CD14-positive monocyte (primary cell): ENCODE measurements at regions not wholly inside any gene's neighbourhood (a gene's known extent, or its start where the extent isn't known, plus 50 kb on each side); places are given as distances from the start of the nearest gene placed in this dataset.

Experiments
- DNase-seq, 3 donors: peaks; one replicate each; pipeline ENCODE4 v3.0.0-alpha.2; 2011 to 2022
- H2AFZ ChIP-seq: 2 replicates; pipeline ENCODE4 v1.6.0; 2012; ENCODE audit warnings: mild to moderate bottlenecking, low read depth, low read length, inconsistent platforms; ENCODE audit not compliant: insufficient read depth, poor library complexity, severe bottlenecking
- H3K27ac ChIP-seq, 2 donors: 1 replicate in 1 of 2; 2 replicates in 1 of 2; pipeline ENCODE4 v1.5.1; 2012 to 2013; ENCODE audit warnings: low read length in 2 of 2, control low read depth in 1 of 2, inconsistent platforms in 1 of 2, low read depth in 1 of 2, mild to moderate bottlenecking in 1 of 2
- H3K27me3 ChIP-seq, 2 donors: one replicate each; pipeline versions ENCODE4 v1.6.0 to v1.6.1; 2011 to 2013; ENCODE audit warnings: low read length in 2 of 2; ENCODE audit not compliant: control insufficient read depth in 2 of 2, insufficient read depth in 2 of 2
- H3K36me3 ChIP-seq, 2 donors: replicated peaks in 1 of 2; 1 replicate in 1 of 2; 2 replicates in 1 of 2; pipeline versions ENCODE4 v1.5.1 to v1.6.1; 2012 to 2013; ENCODE audit warnings: low read length in 2 of 2, control low read depth in 1 of 2, inconsistent platforms in 1 of 2, mild to moderate bottlenecking in 1 of 2; ENCODE audit not compliant: insufficient read depth in 2 of 2, control insufficient read depth in 1 of 2
- H3K4me1 ChIP-seq, 2 donors: 1 replicate in 1 of 2; 2 replicates in 1 of 2; pipeline versions ENCODE4 v1.5.1 to v1.6.1; 2012 to 2013; ENCODE audit warnings: low read length in 2 of 2, control low read depth in 1 of 2, inconsistent platforms in 1 of 2, mild to moderate bottlenecking in 1 of 2, moderate library complexity in 1 of 2; ENCODE audit not compliant: insufficient read depth in 2 of 2, control insufficient read depth in 1 of 2
- H3K4me2 ChIP-seq: replicated peaks from 2 replicates; pipeline ENCODE3; 2012; ENCODE audit warnings: low read length, moderate library complexity, mild to moderate bottlenecking; ENCODE audit not compliant: poor library complexity, severe bottlenecking; ENCODE audit errors: extremely low read depth
- H3K4me3 ChIP-seq, 3 experiments: fragments of 200-600 bp in 1 of 3; sonication (generic) in 1 of 3; replicated peaks in 1 of 3; 1 replicate in 2 of 3; 2 replicates in 1 of 3; pipeline ENCODE4 v1.5.1; 2011 to 2013; ENCODE audit warnings: low read length in 3 of 3, mild to moderate bottlenecking in 3 of 3, control low read depth in 2 of 3, low read depth in 2 of 3, inconsistent platforms in 1 of 3, moderate library complexity in 1 of 3
- H3K79me2 ChIP-seq: 2 replicates; pipeline ENCODE4 v1.6.0; 2012; ENCODE audit warnings: mild to moderate bottlenecking, control low read depth, inconsistent platforms, low read length, moderate library complexity; ENCODE audit not compliant: insufficient read depth
- H3K9ac ChIP-seq: 2 replicates; pipeline ENCODE4 v1.6.0; 2017; ENCODE audit warnings: low read length, mild to moderate bottlenecking; ENCODE audit not compliant: insufficient read depth, poor library complexity, severe bottlenecking
- H3K9me3 ChIP-seq, 2 donors: replicated peaks in 1 of 2; 1 replicate in 1 of 2; 2 replicates in 1 of 2; pipeline versions ENCODE4 v1.5.1 to v1.6.1; 2012 to 2013; ENCODE audit warnings: low read length in 2 of 2, control low read depth in 1 of 2; ENCODE audit not compliant: control insufficient read depth in 1 of 2, insufficient read depth in 1 of 2
- H4K20me1 ChIP-seq: 2 replicates; pipeline ENCODE4 v1.6.0; 2012; ENCODE audit warnings: mild to moderate bottlenecking, low read length, control low read depth, moderate library complexity; ENCODE audit not compliant: insufficient read depth
- H3K27ac Mint-ChIP-seq, 7 donors: one replicate each; pipeline ENCODE4 v1.8.0; 2020; ENCODE audit warnings: mild to moderate bottlenecking in 7 of 7, mixed read lengths in 7 of 7, moderate library complexity in 6 of 7, inconsistent platforms in 2 of 7
- H3K27me3 Mint-ChIP-seq, 3 donors: one replicate each; pipeline ENCODE4 v1.8.0; 2021 to 2022; ENCODE audit warnings: low read depth in 3 of 3, mild to moderate bottlenecking in 3 of 3, mixed read lengths in 3 of 3, moderate library complexity in 3 of 3, inconsistent platforms in 1 of 3
- H3K36me3 Mint-ChIP-seq, 2 donors: one replicate each; pipeline ENCODE4 v1.8.0; 2020; ENCODE audit warnings: mixed read lengths in 2 of 2, inconsistent platforms in 1 of 2, mild to moderate bottlenecking in 1 of 2
- H3K4me1 Mint-ChIP-seq: one replicate; pipeline ENCODE4 v1.8.0; 2020; ENCODE audit warnings: mild to moderate bottlenecking, mixed read lengths
- H3K4me3 Mint-ChIP-seq, 2 donors: one replicate each; pipeline ENCODE4 v1.8.0; 2020; ENCODE audit warnings: mild to moderate bottlenecking in 2 of 2, mixed read lengths in 2 of 2, moderate library complexity in 1 of 2
- H3K9me3 Mint-ChIP-seq, 7 donors: one replicate each; pipeline ENCODE4 v1.8.0; 2020 to 2022; ENCODE audit warnings: mixed read lengths in 7 of 7, mild to moderate bottlenecking in 6 of 7, moderate library complexity in 6 of 7, inconsistent platforms in 2 of 7
- WGBS: methylation state at CpG from one replicate; pipeline ENCODE4 v1.1.5; 2013; ENCODE audit warnings: missing lambda C conversion rate; ENCODE audit not compliant: insufficient coverage; 5-methylcytosine and 5-hydroxymethylcytosine counted together
- intact Hi-C, 2 donors: fragments of 100-400 bp; cut with micrococcal nuclease; formaldehyde crosslinking; loops; one replicate each; pipeline versions ENCODE4 v1.15.0 to v1.15.1; 2023
- TF ChIP-seq, protein P1 (sequence below): fragments of 200-600 bp; IDR thresholded peaks from one replicate; pipeline ENCODE4 v1.8.0; 2022; ENCODE audit warnings: antibody characterized with exemption, mild to moderate bottlenecking

- no peaks in the 10 kb centered on the region for H3K36me3 Mint-ChIP-seq
- Histone ChIP-seq H2AFZ (no peak overlapping the region), H3K79me2 (no peaks in the 10 kb centered on the region), H4K20me1 (no peaks in the 10 kb centered on the region), H3K36me3 (no peaks in the 10 kb centered on the region), H3K9me3 (peaks cover 0 to 5% of the 10 kb centered on the region in 2 donors), H3K4me1 (no peaks in the 10 kb centered on the region), H3K27me3 (no peaks in the 10 kb centered on the region), H3K4me2 (no peak overlapping the region), H3K9ac (no peak overlapping the region), H3K27ac (no peak overlapping the region), H3K4me3 (no peak overlapping the region)
- H3K4me3 Mint-ChIP-seq, result no peak overlapping the region
- H3K27ac Mint-ChIP-seq, result no peak overlapping the region
- DNase-seq, result no peak
- no peaks in the 10 kb centered on the region for H3K4me1 Mint-ChIP-seq
- peaks cover 0 to 5% (median 2%) of the 10 kb centered on the region in 7 donors for H3K9me3 Mint-ChIP-seq
- TF ChIP-seq, protein P1, sequence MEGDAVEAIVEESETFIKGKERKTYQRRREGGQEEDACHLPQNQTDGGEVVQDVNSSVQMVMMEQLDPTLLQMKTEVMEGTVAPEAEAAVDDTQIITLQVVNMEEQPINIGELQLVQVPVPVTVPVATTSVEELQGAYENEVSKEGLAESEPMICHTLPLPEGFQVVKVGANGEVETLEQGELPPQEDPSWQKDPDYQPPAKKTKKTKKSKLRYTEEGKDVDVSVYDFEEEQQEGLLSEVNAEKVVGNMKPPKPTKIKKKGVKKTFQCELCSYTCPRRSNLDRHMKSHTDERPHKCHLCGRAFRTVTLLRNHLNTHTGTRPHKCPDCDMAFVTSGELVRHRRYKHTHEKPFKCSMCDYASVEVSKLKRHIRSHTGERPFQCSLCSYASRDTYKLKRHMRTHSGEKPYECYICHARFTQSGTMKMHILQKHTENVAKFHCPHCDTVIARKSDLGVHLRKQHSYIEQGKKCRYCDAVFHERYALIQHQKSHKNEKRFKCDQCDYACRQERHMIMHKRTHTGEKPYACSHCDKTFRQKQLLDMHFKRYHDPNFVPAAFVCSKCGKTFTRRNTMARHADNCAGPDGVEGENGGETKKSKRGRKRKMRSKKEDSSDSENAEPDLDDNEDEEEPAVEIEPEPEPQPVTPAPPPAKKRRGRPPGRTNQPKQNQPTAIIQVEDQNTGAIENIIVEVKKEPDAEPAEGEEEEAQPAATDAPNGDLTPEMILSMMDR, result no peak
- 17% methylated on average over 1 of the region's 1 CpG for WGBS
- intact Hi-C loops, result no loop called here
- peaks cover 0 to 2% (median 0%) of the 10 kb centered on the region in 3 donors for H3K27me3 Mint-ChIP-seq
Observed at GRCh38 chr2:83067947-83068346, 1391.1 kb downstream of the SUCLG1 start.

DNA sequence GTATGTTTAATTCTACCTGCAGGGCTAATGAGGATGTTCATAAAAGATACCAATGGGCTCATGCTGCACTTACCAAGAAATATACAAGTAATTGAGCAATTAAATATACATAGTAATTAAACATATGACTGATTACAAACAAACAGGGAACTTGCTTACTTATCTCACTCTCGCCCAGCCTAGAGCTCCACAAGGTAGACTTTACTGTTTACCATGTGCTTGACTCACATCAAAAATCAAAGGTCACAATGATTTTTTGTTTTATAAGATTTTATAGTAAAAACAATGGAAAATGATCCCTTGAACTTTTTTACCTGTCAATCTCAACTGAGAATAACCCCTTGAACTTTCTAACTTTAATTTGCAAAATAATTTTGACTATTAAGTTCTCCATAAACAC lies 1395.1 kb downstream of the SUCLG1 start:
- intact Hi-C loops, result no loop called here
- no CpG with 5 or more reads among the region's 1 CpG for WGBS
- Histone ChIP-seq H3K4me3 (no peak overlapping the region), H2AFZ (no peak overlapping the region), H4K20me1 (no peaks in the 10 kb centered on the region), H3K36me3 (no peaks in the 10 kb centered on the region), H3K4me2 (no peak overlapping the region), H3K9me3 (peaks cover 0 to 14% of the 10 kb centered on the region in 2 donors), H3K27ac (no peak overlapping the region), H3K4me1 (no peaks in the 10 kb centered on the region), H3K9ac (no peak overlapping the region), H3K79me2 (no peaks in the 10 kb centered on the region), H3K27me3 (no peaks in the 10 kb centered on the region)
- Mint-ChIP-seq H3K4me1 (no peaks in the 10 kb centered on the region), H3K36me3 (no peaks in the 10 kb centered on the region), H3K27ac (no peak overlapping the region), H3K27me3 (peaks cover 0 to 2% (median 0%) of the 10 kb centered on the region in 3 donors), H3K9me3 (peaks cover 0 to 7% (median 6%) of the 10 kb centered on the region in 7 donors), H3K4me3 (no peak overlapping the region)
- TF ChIP-seq, protein P1, result no peak
- no peak for DNase-seq
